GM18499 (cell line): ENCODE measurements at regions not wholly inside any gene's neighbourhood (a gene's known extent, or its start where the extent isn't known, plus 50 kb on each side); places are given as distances from the start of the nearest gene placed in this dataset.
A peak's percentile ranks its signal among the peaks of the same experiment; 100 is the strongest.
"Not testable (repeated sequence)": the region's sequence is repeated elsewhere in the genome, so short reads cannot be mapped to it uniquely, and the experiment has no call there.

Source experiments
- ATAC-seq: cut with Tn5 transposase; IDR thresholded peaks from one replicate; pipeline ENCODE4 v1.9.1; 2021; ENCODE audit warnings: moderate number of reproducible peaks; ENCODE audit not compliant: insufficient read depth, unreplicated experiment

DNA sequence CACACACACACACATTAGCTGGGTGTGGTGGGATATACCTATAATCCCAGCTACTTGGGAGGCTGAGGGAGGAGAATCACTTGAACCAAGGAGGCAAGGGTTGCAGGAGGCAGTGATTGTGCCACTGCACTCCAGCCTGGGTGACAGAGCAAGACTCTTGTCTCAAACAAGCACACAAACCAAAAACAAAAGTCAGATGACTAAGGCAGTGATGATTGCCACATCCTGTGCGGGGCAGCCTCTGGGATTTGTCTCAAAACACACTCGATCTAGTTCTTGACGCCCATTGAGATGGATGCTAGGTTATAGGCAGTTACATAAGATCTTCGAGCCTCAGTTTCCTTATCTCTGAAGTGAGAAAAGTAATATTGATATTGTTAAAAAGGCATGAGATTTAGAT, 57.8 kb upstream of the NBPF8 start:
- ATAC-seq = not testable (repeated sequence)

DNA sequence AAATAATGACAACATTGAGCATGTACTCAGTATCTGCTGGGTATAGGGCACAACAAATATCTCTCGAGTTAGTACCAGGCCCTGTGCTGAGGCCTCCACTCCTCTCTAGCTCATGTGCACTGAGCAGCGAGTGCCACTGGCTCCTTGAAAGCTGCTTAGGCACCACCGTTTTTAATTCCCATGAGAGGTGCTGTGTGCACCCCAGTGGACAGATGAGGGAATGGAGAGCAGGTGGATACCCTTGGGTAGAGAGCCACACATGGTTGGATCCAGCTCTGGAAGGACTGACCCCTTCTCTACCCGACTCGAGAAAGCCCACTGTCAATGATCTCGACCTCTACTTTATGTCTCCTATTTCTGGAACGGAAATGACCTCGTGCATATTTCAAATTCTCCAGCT, 58.7 kb upstream of the NBPF8 start:
- not testable (repeated sequence) for ATAC-seq

- ATAC-seq = peak; percentile 78
Measured at GRCh38 chr1:120354618-120355184, 60.1 kb upstream of the NBPF8 start.

DNA sequence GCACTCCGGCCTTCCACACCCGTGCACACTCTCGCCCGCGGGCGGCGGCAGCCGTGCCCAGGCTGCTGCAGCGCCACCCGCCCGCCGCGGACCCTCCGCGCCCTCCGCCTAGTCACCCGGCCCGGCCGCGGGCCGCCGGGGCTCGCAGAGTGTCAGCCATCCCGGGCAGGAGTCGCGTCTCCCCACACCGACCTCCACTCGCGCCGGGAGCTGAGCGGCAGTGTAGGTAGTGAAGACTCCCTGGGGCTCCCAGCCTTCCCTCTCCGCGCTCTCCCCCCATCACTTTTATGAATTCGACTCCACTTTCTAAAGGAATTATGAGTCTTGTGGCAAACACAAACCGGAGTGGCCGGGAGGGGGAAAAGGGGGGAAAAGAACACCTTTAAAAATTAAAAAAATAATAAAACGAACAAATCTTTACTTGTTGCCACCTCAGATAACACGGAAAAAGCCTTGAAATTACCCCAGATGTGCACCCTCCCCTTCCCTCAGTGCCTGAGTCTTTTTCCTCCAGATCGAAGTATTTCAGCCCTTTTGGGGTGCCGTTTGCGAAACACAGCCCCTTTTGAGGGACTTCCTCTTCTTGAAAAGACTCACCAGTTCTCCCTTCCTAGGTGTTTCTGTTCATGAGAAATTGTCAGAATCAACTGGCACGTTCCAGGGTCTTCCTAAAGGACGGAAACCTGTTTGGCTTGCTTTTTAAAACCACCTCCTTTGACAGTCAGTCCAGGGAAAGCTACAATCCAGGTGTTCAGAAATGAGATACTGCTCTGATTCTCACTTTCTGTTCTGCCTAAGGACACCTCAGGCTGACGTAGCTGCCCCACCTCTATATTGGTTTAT, 72.4 kb upstream of the NBPF8 start:
- ATAC-seq = not testable (repeated sequence)

- ATAC-seq = not testable (repeated sequence)
Measured at GRCh38 chr1:120341756-120342155, 73.1 kb upstream of the NBPF8 start.

GRCh38 chr1:120340838-120341751, 73.7 kb upstream of the NBPF8 start:
- not testable (repeated sequence) for ATAC-seq

DNA sequence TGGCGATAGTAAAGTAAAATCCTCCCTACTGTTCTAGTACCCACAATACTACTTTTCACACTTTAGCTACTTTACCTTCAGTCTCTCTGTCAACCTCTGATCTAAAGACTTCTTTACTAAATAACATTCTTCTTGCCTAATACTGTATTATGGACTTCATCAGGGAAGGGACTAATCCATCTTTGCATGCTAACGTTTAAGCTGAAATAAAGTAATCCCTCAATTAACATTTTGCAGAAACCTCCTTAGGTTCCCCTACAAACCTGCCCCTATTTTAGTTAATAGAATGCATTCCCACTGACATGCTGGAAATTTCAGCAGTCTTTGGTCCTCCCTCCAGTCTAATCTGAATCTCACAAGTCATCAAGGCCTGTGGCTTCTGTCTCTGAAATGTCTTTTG, 99.1 kb upstream of the NBPF8 start:
- ATAC-seq = not testable (repeated sequence)

- ATAC-seq = not testable (repeated sequence)
Measured at GRCh38 chr1:120311930-120312329, 102.9 kb upstream of the NBPF8 start.

DNA sequence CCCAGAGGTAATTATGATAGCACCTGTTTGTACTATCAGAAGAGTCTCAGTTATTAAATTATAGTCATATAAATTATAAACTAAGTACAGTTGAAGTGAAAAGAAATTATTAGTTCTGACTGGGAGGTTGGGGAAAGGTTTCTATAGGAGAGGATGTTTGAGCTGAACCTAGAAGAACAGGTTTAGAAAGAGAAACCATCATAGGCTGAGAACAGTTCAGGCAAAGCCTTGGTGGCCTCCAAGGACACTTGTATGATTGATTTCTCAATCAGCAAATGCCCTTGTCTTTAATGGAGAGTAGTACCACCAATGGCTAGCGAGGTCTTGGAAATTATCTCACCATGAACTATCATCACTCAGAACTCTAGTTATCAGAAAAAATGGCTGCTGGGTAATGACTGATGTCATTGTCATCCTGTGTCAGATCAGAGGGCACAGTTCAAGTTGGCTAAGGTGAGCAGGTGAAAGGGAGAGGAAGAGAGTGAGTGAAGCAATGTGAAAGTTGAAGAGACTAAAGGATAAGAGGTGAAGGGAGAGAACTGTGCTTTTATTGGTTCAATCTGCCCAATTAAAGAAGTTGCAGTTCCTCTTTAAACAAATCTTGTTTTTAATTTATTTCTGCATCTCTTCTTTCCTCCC, 105.8 kb upstream of the NBPF8 start:
- ATAC-seq = not testable (repeated sequence)

DNA sequence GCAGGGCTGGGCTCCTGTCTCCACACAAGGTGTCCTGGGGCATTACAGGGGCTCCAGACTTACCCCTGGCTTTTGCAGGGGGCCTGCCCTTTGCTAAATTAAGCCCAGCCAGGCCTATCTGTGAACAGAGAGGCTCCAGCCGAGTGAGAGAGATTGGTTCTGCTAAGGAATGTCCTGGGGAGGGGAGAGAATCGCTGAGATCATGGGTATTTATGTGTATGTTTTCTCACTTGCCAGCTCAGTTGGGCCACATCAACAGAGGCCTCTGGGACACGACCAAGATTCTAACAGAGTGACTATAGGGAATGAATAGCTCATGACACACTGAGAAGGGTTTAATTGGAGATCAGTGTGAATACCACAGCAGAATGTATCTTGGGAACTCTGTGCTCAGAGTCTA, 109.8 kb upstream of the NBPF8 start:
- ATAC-seq = not testable (repeated sequence)

DNA sequence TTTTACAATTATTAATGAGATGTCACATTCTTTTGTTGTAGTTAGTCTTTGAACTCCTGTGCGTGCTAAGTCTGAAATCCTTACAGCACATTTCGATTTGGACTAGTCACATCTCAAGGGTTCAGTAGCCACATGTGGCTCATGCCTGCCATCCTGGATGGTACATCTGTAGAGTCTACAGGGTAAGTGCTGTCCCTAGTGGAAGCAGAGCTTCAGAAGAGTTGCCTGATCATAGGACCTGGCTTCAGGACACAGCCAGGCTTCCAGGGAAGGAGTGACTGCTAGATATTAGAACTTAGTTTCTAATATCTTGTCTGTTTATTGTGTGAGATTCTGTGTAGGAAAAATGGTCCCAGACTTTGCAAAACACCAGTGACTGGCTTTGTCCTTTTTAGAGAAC, 110.5 kb upstream of the NBPF8 start:
- ATAC-seq = not testable (repeated sequence)

DNA sequence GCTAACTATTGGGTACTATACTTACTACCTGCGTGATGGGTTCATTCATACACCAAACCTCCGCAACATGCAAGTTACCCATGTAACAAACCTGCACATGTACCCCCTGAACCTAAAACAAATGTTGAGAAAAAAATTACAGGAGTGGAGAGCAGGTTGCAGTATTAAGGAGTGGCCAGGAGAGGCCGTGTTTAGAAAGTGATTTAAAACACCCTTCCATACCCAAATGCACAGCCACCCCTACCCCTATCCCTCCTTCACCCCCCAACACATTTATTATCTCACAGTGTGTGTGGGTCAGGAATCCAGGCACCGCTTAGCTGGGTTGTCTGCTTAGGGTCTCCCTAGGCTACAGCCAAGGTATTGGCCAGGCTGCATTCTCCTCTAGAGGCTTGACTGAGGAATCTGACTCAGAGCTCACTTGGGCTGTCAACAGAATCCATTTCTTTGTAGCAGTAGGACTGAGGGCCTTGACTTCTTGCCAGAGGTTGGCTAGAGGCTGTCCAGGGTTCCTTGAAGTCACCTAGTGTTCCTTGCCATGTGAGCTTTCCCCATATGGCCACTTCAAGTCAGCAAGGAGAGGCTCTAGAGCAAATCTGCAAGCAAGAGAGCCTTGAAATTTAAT, 115.3 kb upstream of the NBPF8 start:
- ATAC-seq = not testable (repeated sequence)

GRCh38 chr1:120298487-120298886, 116.3 kb upstream of the NBPF8 start:
- ATAC-seq = not testable (repeated sequence)

DNA sequence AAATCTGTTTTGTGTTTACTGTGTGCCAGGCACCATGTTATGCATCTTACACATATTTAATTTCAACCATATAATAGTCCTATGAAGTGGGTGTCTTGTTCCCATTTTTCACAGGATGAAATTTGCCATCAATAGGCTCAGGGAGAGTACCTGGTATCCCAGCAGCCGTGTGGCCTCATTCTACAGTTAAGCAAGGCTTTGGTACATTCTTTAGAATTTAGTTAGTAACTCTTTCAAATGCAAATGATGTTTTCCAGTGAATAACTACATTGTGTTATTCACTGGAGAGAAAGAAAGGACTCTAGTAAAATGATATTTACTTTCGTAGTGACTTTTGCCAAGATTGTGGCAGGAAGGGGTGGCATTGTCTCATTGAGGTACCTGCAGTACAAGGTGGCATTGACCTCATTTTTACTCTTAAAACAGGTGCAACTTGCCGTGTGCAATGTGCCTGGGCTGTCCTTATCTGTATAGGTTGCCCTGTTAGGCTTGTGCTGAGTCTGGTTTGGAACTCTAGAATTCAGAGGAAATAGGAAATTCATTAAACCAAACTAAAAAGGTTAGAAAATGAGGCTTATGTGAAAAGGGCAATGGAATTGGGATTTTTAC, 117.4 kb upstream of the NBPF8 start:
- not testable (repeated sequence) for ATAC-seq

DNA sequence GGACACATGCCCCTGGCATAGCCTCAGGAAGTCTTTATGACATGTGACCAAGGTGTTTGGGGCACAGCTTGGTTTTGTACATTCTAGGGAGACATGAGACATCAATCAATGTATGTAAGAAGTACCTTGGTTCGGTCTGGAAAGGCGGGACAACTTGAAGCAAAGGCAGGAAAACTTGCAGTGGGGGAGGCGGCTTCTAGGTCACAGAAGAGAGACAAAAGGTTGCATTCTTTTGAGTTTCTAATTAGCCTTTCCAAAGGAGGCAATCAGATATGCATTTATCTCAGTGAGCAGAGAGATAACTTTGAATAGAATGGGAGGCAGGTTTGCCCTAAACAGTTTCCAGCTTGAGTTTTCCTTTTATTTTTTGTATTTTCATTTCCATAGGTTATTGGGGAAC, 113.8 kb upstream of the SEC22B start:
- ATAC-seq = not testable (repeated sequence)

DNA sequence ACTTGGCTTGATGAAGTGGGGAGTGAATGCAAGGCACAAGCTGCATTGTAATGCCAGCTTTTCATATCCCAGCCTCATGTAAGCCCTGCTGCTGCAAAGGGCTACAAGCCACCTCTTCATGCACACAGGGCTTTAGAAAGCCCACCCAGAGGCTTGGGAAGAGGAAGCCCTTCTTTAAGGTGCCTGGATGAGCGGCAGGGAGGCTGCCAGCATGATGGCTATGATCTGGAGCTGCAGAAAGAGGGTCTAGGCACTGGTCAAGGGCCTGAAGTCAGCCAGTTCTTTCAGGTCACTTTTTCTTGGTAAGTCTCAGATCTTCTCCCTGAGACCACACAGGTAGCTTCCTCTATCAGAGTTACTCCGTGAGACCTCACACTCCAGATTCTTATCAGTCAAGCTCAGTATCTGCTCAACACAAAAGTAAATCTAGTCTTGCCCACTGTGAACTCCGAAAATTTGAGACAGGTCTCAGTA, 113.3 kb upstream of the SEC22B start:
- ATAC-seq = not testable (repeated sequence)

- ATAC-seq = not testable (repeated sequence)
Measured at GRCh38 chr1:120288814-120289600, 112.7 kb upstream of the SEC22B start.

GRCh38 chr1:120288167-120288566, 111.8 kb upstream of the SEC22B start:
- ATAC-seq = not testable (repeated sequence)
